ENCODE measurements at regions not wholly inside any gene's neighbourhood (a gene's known extent, or its start where the extent isn't known, plus 50 kb on each side); places are given as distances from the start of the nearest gene placed in this dataset.
A peak's percentile ranks its signal among the peaks of the same experiment; 100 is the strongest.

DNA sequence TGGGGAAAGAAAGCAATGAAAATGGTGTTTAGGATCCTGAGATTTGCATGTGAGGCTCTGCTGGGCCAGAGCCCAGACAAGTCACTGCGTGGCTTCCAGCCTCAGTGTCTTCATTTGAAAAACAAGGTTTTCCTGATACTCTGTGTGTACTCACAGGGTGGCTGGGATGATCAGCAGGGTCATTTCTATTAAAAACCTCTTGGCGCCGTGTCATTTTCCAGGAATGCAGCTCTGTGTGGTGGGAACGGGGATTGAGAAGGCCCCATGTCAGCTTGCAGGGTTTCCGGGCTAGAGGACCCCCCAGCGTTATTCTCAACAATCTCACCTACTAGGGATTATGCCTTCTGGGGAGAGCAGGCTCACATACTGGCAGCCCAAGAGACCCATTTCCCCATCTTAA lies 73.5 kb downstream of the FOXL1 start:
- TF ChIP-seq, protein P1, sequence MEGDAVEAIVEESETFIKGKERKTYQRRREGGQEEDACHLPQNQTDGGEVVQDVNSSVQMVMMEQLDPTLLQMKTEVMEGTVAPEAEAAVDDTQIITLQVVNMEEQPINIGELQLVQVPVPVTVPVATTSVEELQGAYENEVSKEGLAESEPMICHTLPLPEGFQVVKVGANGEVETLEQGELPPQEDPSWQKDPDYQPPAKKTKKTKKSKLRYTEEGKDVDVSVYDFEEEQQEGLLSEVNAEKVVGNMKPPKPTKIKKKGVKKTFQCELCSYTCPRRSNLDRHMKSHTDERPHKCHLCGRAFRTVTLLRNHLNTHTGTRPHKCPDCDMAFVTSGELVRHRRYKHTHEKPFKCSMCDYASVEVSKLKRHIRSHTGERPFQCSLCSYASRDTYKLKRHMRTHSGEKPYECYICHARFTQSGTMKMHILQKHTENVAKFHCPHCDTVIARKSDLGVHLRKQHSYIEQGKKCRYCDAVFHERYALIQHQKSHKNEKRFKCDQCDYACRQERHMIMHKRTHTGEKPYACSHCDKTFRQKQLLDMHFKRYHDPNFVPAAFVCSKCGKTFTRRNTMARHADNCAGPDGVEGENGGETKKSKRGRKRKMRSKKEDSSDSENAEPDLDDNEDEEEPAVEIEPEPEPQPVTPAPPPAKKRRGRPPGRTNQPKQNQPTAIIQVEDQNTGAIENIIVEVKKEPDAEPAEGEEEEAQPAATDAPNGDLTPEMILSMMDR (IDR thresholded peaks at IDR 0.05; ENCODE audit: insufficient read depth, low read depth, low read length, missing control alignments): no peak
- DNase-seq (ENCODE audit: low read depth): no peak

DNA sequence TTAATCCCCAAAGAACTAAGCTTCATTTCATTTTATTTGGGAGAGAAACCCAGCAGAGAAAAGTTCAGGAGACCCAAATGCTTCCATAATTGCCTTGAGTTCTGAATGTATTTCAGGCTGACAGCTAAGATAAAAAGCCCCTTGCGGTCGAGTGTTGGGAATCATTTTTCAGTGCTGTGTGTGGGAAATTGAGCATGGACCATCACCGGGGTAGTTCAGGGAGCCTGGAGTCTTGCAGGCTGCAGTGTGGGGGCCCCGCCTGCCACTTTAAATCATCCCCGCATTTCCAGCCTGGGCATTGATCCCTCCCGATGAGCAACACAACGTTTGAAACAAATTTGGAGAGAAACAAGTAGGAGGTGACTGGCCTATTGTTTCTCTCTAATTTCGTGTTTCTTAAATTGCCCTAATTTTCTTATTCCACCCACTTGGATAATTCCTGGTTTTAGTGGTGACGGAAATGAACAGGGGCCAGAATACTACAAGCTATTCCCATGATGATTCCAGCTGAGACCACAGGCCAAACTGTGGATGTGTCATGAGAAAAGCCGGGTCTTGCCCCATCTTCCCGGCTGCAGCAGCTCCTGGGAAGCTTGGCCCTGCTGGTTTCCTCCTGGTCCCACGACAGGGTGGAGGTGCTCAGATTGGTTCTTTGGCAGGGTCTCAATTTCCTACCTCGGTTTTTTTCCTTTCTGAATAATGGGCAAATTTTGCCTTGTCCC lies 75.1 kb downstream of the FOXL1 start:
- TF ChIP-seq, protein P1 (IDR thresholded peaks at IDR 0.05; ENCODE audit: insufficient read depth, low read depth, low read length, missing control alignments): no peak
- DNase-seq (ENCODE audit: low read depth): no peak
- no peak overlapping the region for H3K4me3 ChIP-seq (ENCODE audit: low read length)

More for the DNA sequence above, 73.5 kb downstream of the FOXL1 start:
- H3K4me3 ChIP-seq (ENCODE audit: low read length): no peak overlapping the region

DNA sequence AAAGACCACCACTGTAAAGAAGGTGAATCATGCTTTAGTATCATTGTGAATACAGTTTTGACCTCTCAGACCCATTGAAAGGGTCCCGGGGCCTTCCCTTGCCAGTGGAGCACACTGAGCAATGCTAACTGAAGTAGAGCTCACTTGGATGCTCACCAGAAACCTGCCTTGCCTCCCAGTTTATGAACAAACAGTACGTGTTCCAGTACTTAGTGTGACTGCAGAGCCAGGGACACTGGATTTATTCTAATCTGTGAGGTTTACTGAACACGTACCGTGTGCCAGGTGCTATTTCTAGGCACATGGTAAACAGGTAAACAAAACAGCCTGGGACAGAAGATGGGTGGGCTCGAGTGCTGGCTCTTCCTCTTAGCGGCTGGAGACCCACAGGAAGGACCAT lies 79.6 kb downstream of the FOXL1 start:
- TF ChIP-seq, protein P1 (IDR thresholded peaks at IDR 0.05; ENCODE audit: insufficient read depth, low read depth, low read length, missing control alignments): no peak
- no peak for DNase-seq (ENCODE audit: low read depth)
- no peak overlapping the region for H3K4me3 ChIP-seq (ENCODE audit: low read length)

DNA sequence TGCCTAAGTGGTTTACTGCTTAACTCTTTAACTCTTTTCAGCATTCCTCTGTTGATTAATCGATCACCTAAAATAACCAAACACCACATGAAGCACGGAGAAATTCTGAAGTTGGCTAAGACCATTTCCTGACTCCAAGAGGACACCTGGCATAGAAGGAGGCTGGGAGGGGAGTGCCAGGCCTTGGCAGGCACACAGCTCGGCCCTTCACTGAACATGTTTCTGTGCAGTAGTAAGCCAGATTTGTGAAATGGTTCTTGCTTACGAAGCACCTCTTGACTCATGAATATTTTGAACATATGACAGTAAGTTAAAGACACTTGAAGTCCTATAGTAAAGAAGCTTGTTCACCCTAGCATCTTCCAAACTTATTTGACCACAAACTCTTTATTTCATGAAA lies 82.3 kb downstream of the FOXL1 start:
- TF ChIP-seq, protein P1 (IDR thresholded peaks at IDR 0.05; ENCODE audit: insufficient read depth, low read depth, low read length, missing control alignments): no peak
- peak; percentile 18 for DNase-seq (ENCODE audit: low read depth)
- H3K4me3 ChIP-seq (ENCODE audit: low read length): no peak overlapping the region

DNA sequence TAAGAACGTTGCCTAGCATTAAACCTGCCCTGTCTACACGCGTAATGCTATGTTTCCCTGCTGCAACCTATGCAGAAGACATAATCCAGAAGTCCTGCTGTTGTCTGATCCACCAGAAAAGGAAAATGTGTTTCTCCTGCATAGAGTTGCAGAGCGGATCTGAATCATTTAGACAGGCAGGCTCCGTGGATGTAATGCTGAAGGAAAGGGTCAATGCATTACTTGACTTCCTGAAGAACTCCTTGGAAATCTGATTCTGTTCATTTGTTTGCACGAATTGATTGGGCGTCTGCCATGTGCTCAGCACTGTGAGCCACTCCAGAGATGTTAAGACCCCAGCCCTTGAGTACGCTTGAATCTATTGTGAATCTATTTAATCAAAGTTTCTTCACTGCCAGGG lies 83.4 kb downstream of the FOXL1 start:
- H3K4me3 ChIP-seq (ENCODE audit: low read length): no peak overlapping the region
- TF ChIP-seq, protein P1 (IDR thresholded peaks at IDR 0.05; ENCODE audit: insufficient read depth, low read depth, low read length, missing control alignments): no peak
- DNase-seq (ENCODE audit: low read depth): no peak

DNA sequence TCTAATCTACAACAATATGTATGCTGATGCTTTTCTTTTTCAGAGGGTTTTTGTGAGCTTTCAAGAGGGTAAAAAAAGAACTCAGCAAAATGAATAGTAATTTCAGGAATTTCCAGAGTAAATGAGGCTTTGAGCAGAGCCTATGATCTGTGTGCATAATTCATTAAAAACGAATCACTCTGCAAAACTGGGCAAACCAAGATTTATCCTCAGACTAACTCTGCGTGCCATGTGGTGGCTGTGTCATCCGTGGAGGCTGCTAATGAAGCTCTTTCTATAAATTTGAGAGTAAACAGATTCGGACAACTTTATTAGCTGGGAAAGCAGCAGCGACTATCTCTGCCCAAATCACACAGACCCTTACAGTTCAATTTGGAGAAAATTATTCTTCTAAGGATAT lies 83.8 kb downstream of the FOXL1 start:
- no peak overlapping the region for H3K4me3 ChIP-seq (ENCODE audit: low read length)
- TF ChIP-seq, protein P1 (IDR thresholded peaks at IDR 0.05; ENCODE audit: insufficient read depth, low read depth, low read length, missing control alignments): no peak
- no peak for DNase-seq (ENCODE audit: low read depth)

DNA sequence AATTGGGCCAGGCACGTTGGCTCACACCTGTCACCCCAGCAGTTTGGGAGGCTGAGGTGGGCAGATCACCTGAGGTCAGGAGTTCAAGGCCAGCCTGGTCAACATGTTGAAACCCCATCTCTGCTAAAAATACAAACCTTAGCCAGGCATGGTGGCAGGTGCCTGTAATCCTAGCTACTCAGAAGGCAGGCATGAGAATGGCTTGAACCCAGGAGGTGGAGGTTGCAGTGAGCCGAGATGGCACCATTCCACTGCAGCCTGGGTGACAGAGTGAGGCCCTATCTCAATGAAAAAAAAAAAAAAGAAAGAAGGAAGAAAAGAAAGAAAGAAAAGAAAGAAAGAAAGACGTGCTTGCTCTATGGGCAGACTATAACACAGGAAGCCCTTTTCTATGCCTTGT lies 84.4 kb downstream of the FOXL1 start:
- DNase-seq (ENCODE audit: low read depth): no peak
- no peak overlapping the region for H3K4me3 ChIP-seq (ENCODE audit: low read length)
- TF ChIP-seq, protein P1 (IDR thresholded peaks at IDR 0.05; ENCODE audit: insufficient read depth, low read depth, low read length, missing control alignments): no peak
